Sigmoid colon (tissue), 4 donors: ENCODE measurements at regions not wholly inside any gene's neighbourhood (a gene's known extent, or its start where the extent isn't known, plus 50 kb on each side); places are given as distances from the start of the nearest gene placed in this dataset.

Source experiments
- CTCF ChIP-seq, 4 experiments: fragments of 450-650 bp in 3 of 4; fragments of 200-600 bp in 1 of 4; IDR thresholded peaks; one replicate each; pipeline ENCODE4 v1.5.1; 2016 to 2019; ENCODE audit warnings: antibody characterized with exemption in 4 of 4, mild to moderate bottlenecking in 3 of 4, moderate library complexity in 2 of 4
- EP300 ChIP-seq, 4 donors: sonication (generic); formaldehyde crosslinking; IDR thresholded peaks; one replicate each; pipeline ENCODE4 v1.6.1; 2017; ENCODE audit warnings: antibody characterized with exemption in 4 of 4
- POLR2AphosphoS5 ChIP-seq, 4 donors: sonication (generic); formaldehyde crosslinking; IDR thresholded peaks; one replicate each; pipeline ENCODE4 v1.6.1; 2017; ENCODE audit warnings: antibody characterized with exemption in 4 of 4

GRCh38 chr3:181770296-181770695 lies 58.6 kb downstream of the SOX2 start:
- TF ChIP-seq CTCF (IDR thresholded peaks at IDR 0.05) (no peak), POLR2AphosphoS5 (IDR thresholded peaks at IDR 0.05) (no peak), EP300 (IDR thresholded peaks at IDR 0.05) (no peak)
